ENCODE measurements at regions not wholly inside any gene's neighbourhood (a gene's known extent, or its start where the extent isn't known, plus 50 kb on each side); places are given as distances from the start of the nearest gene placed in this dataset.

DNA sequence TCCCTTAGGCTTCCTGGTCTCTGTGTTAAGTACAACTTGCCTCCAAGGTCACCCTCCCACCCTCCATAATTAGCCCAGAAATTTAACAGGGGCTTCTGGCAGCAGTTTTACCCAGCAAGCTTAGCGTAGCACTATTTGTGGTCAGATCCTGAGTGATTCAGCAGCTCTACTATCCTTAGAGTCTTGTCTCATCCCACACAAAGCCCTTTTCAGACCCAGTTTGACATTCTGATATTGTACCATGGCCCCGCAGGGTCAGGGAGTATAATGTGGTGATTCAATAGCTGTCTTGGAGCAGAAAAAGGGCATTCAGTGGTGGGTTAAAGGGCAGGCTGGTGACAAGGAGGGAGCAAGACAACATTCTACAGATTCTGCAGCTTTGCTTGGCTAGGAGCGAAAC, 153.8 kb upstream of the DDHD1 start:
- H3K9me2 ChIP-seq: no peaks in the 10 kb centered on the region
- WGBS (ENCODE audit: low lambda C conversion rate): 51% methylated on average over 3 of the region's 3 CpGs
- H2AFZ ChIP-seq (ENCODE audit: low read depth): peak overlapping the region; percentile 70; the same call in 1 of the 2 replicates
- H3K79me2 ChIP-seq (ENCODE audit: insufficient read depth): no peaks in the 10 kb centered on the region
- POLR2A ChIA-PET: no interaction called here
- no peak overlapping the region for H3K9ac ChIP-seq
- no peaks in the 10 kb centered on the region for H3K9me3 ChIP-seq
- no peaks in the 10 kb centered on the region for H3K27me3 ChIP-seq (ENCODE audit: insufficient read depth)
- CTCF ChIA-PET: interaction anchor here (0.6 to 4.4 kb wide), 26 partner anchors 9 to 1041 kb away, joined by 3 to 51 read pairs (median 4); no protein-coding TSS in a partner anchor
- H3K4me1 ChIP-seq (ENCODE audit: control insufficient read depth in 1 of 2, insufficient read depth in 2 of 2, low read depth in 1 of 2, low read length in 1 of 2): peaks cover 0 to 3% of the 10 kb centered on the region in 2 experiments; a peak in 1 of 4 replicates
- no peaks in the 10 kb centered on the region for H3F3A ChIP-seq (replicated peaks; ENCODE audit: insufficient read depth)
- peak overlapping the region; percentile 68 for H3K4me2 ChIP-seq
- H4K20me1 ChIP-seq (ENCODE audit: insufficient read depth): no peaks in the 10 kb centered on the region
- H3K4me3 ChIP-seq (ENCODE audit: low read depth in 2 of 2, low read length in 1 of 2): peak overlapping the region in 1 of 2 experiments; percentile 54; a peak in 3 of 4 replicates
- TF ChIP-seq RAD21 (IDR thresholded peaks at IDR 0.05; ENCODE audit: low read length) (no peak), RFX5 (IDR thresholded peaks at IDR 0.05; ENCODE audit: low read length) (no peak), CTCF (IDR thresholded peaks at IDR 0.05) (no peak)
- no peaks in the 10 kb centered on the region for H3K36me3 ChIP-seq (replicated peaks in 1 of 2; ENCODE audit: control insufficient read depth in 1 of 2, insufficient read depth in 2 of 2, low read length in 1 of 2)
- no peak overlapping the region for H3K27ac ChIP-seq (ENCODE audit: low read depth in 2 of 2, low read length in 1 of 2)
- no peak for DNase-seq

DNA sequence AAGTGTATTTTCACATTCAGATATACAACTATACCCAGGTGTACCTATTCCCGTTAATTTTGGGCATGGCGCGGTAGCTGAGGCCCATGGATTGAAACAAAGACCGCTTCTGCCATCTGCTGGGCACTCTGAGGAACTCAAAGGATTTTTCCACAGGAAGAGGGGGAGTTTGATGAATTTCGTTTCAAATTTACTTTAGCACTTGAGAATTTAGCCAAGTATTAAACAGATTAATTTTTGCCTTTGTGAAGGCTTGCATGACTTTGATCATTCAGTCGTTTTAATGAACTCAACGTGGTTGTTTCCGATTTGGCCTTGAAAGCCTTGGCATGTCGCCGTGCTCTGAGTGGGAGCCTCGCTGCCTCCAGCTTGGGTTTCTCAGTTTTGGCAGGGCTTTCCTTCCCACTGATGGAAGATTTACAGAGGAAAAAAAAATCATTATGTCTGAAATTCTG, 153.2 kb upstream of the DDHD1 start:
- peak overlapping the region; percentile 54 to 60 for H3K4me3 ChIP-seq (ENCODE audit: low read depth in 2 of 2, low read length in 1 of 2)

More for the DNA sequence above, 153.2 kb upstream of the DDHD1 start:
- no peaks in the 10 kb centered on the region for H3K36me3 ChIP-seq (replicated peaks in 1 of 2; ENCODE audit: control insufficient read depth in 1 of 2, insufficient read depth in 2 of 2, low read length in 1 of 2)
- H3K4me2 ChIP-seq: peak overlapping the region; percentile 68
- peak overlapping the region in 1 of 2 experiments; percentile 5; a peak in 1 of 4 replicates for H3K27ac ChIP-seq (ENCODE audit: low read depth in 2 of 2, low read length in 1 of 2)
- no peaks in the 10 kb centered on the region for H3F3A ChIP-seq (replicated peaks; ENCODE audit: insufficient read depth)
- H2AFZ ChIP-seq (ENCODE audit: low read depth): peak overlapping the region; percentile 70; the same call in 1 of the 2 replicates
- H3K27me3 ChIP-seq (ENCODE audit: insufficient read depth): no peaks in the 10 kb centered on the region
- H3K79me2 ChIP-seq (ENCODE audit: insufficient read depth): no peaks in the 10 kb centered on the region
- H4K20me1 ChIP-seq (ENCODE audit: insufficient read depth): no peaks in the 10 kb centered on the region
- WGBS (ENCODE audit: low lambda C conversion rate): 8% methylated on average over 11 of the region's 11 CpGs
- peak overlapping the region; percentile 41; the same call in 1 of the 2 replicates for H3K9ac ChIP-seq
- H3K9me3 ChIP-seq: no peaks in the 10 kb centered on the region
- TF ChIP-seq EZH2phosphoT487 (IDR thresholded peaks at IDR 0.05; ENCODE audit: borderline replicate concordance, low read depth) (no peak), SMC3 (IDR thresholded peaks at IDR 0.05; ENCODE audit: low read depth, low read length) (peak; percentile 61), ELF1 (IDR thresholded peaks at IDR 0.05) (no peak), CTCF (IDR thresholded peaks at IDR 0.05) (peak; percentile 90), RAD21 (IDR thresholded peaks at IDR 0.05; ENCODE audit: low read length) (peak; percentile 84), EP300 (IDR thresholded peaks at IDR 0.05; ENCODE audit: borderline replicate concordance in 1 of 2, low read depth in 1 of 2, low read length in 1 of 2) (no peak), TCF12 (IDR thresholded peaks at IDR 0.05) (no peak), JUND (IDR thresholded peaks at IDR 0.05) (no peak), SIN3A (IDR thresholded peaks at IDR 0.05; ENCODE audit: borderline replicate concordance, low read depth, low read length) (no peak), RXRA (IDR thresholded peaks at IDR 0.05; ENCODE audit: borderline replicate concordance, low read depth) (no peak), FOXM1 (IDR thresholded peaks at IDR 0.05; ENCODE audit: low read depth) (no peak)
- TF ChIP-seq, protein P1, sequence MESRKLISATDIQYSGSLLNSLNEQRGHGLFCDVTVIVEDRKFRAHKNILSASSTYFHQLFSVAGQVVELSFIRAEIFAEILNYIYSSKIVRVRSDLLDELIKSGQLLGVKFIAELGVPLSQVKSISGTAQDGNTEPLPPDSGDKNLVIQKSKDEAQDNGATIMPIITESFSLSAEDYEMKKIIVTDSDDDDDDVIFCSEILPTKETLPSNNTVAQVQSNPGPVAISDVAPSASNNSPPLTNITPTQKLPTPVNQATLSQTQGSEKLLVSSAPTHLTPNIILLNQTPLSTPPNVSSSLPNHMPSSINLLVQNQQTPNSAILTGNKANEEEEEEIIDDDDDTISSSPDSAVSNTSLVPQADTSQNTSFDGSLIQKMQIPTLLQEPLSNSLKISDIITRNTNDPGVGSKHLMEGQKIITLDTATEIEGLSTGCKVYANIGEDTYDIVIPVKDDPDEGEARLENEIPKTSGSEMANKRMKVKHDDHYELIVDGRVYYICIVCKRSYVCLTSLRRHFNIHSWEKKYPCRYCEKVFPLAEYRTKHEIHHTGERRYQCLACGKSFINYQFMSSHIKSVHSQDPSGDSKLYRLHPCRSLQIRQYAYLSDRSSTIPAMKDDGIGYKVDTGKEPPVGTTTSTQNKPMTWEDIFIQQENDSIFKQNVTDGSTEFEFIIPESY (IDR thresholded peaks at IDR 0.05; ENCODE audit: borderline replicate concordance, low read depth): no peak
- TF ChIP-seq, protein P2, sequence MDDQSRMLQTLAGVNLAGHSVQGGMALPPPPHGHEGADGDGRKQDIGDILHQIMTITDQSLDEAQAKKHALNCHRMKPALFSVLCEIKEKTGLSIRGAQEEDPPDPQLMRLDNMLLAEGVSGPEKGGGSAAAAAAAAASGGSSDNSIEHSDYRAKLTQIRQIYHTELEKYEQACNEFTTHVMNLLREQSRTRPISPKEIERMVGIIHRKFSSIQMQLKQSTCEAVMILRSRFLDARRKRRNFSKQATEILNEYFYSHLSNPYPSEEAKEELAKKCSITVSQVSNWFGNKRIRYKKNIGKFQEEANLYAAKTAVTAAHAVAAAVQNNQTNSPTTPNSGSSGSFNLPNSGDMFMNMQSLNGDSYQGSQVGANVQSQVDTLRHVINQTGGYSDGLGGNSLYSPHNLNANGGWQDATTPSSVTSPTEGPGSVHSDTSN (IDR thresholded peaks at IDR 0.05): peak; percentile 34
- H3K9me2 ChIP-seq: no peaks in the 10 kb centered on the region
- ChIA-PET POLR2A (no interaction called here), CTCF (interaction anchor here (0.5 to 4.4 kb wide), 49 partner anchors 9 to 1050 kb away, joined by 3 to 51 read pairs (median 4); partner anchors contain the start of gene DDHD1)
- DNase-seq: peak; percentile 44
- H3K4me1 ChIP-seq (ENCODE audit: control insufficient read depth in 1 of 2, insufficient read depth in 2 of 2, low read depth in 1 of 2, low read length in 1 of 2): peaks cover 0 to 3% of the 10 kb centered on the region in 2 experiments; a peak in 1 of 4 replicates
